C4-2B (cell line): ENCODE measurements at regions not wholly inside any gene's neighbourhood (a gene's known extent, or its start where the extent isn't known, plus 50 kb on each side); places are given as distances from the start of the nearest gene placed in this dataset.

Experiments
- CTCF ChIP-seq: fragments of 450-650 bp; conservative IDR thresholded peaks from 2 replicates; pipeline ENCODE4 v1.5.1; 2017; ENCODE audit warnings: mild to moderate bottlenecking
- ZFX ChIP-seq: fragments of 450-650 bp; IDR thresholded peaks from 2 replicates; pipeline ENCODE4 v1.6.1; 2017

DNA sequence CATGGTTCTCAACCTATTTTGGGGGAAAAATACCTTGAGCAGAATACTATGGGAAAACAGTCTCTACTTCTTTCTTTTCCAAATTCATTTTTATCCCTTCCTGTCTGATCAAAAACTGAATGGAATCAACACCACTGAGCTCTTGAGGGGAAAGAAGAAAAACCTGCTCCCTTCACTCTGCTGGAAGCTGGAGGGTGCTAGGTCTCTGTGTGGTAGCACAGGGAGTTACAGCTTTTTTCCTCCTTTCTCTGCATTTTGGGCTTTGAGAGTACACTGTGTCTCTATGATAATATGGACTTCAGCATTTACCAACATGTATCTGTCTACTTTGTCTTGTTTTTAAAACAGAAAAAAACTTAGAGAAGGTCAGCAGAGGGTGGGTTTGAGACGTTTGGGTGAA is 417.2 kb upstream of the SYT1 start:
- TF ChIP-seq CTCF = no peak
- no peak for TF ChIP-seq ZFX
